ENCODE measurements at regions not wholly inside any gene's neighbourhood (a gene's known extent, or its start where the extent isn't known, plus 50 kb on each side); places are given as distances from the start of the nearest gene placed in this dataset.

GRCh38 chr2:184338771-184339170, 259.6 kb upstream of the ZNF804A start:
- WGBS, result 20% methylated on average over 3 of the region's 3 CpGs
- Histone ChIP-seq H3K4me3 (ENCODE audit: low read length) (no peak overlapping the region), H3K27ac (ENCODE audit: low read length) (no peak overlapping the region), H3K9me3 (ENCODE audit: control insufficient read depth, low read length) (no peaks in the 10 kb centered on the region), H3K27me3 (ENCODE audit: control insufficient read depth, insufficient read depth) (no peaks in the 10 kb centered on the region), H3K4me1 (ENCODE audit: control insufficient read depth, insufficient read depth, low read length) (no peaks in the 10 kb centered on the region)
- ATAC-seq (no peak), DNase-seq (no peak)
- intact Hi-C loops (cut with DNase I), result no loop called here

- Histone ChIP-seq H3K4me3 (ENCODE audit: low read length) (no peak overlapping the region), H3K9me3 (ENCODE audit: control insufficient read depth, low read length) (no peaks in the 10 kb centered on the region), H3K27me3 (ENCODE audit: control insufficient read depth, insufficient read depth) (no peaks in the 10 kb centered on the region), H3K27ac (ENCODE audit: low read length) (no peak overlapping the region), H3K4me1 (ENCODE audit: control insufficient read depth, insufficient read depth, low read length) (no peaks in the 10 kb centered on the region)
- intact Hi-C loops (cut with DNase I), result no loop called here
- no peak for ATAC-seq
- WGBS, result 33% methylated on average over 1 of the region's 1 CpG
- DNase-seq, result no peak
Measured at GRCh38 chr2:184339966-184340365, 258.4 kb upstream of the ZNF804A start.

- ATAC-seq, result no peak
- Histone ChIP-seq H3K9me3 (ENCODE audit: control insufficient read depth, low read length) (no peaks in the 10 kb centered on the region), H3K4me3 (ENCODE audit: low read length) (no peak overlapping the region), H3K27ac (ENCODE audit: low read length) (no peak overlapping the region), H3K27me3 (ENCODE audit: control insufficient read depth, insufficient read depth) (no peaks in the 10 kb centered on the region), H3K4me1 (ENCODE audit: control insufficient read depth, insufficient read depth, low read length) (no peaks in the 10 kb centered on the region)
- no peak for DNase-seq
- intact Hi-C loops (cut with DNase I), result no loop called here
- 75% methylated on average over 2 of the region's 2 CpGs for WGBS
Measured at GRCh38 chr2:184346338-184346862, 251.9 kb upstream of the ZNF804A start.

GRCh38 chr2:184351126-184351525, 247.2 kb upstream of the ZNF804A start:
- H3K27me3 ChIP-seq (ENCODE audit: control insufficient read depth, insufficient read depth), result no peaks in the 10 kb centered on the region

GRCh38 chr2:184357033-184357432, 241.3 kb upstream of the ZNF804A start:
- WGBS, result 34% methylated on average over 3 of the region's 3 CpGs
- Histone ChIP-seq H3K4me3 (ENCODE audit: low read length) (no peak overlapping the region), H3K9me3 (ENCODE audit: control insufficient read depth, low read length) (no peaks in the 10 kb centered on the region), H3K4me1 (ENCODE audit: control insufficient read depth, insufficient read depth, low read length) (no peaks in the 10 kb centered on the region), H3K27me3 (ENCODE audit: control insufficient read depth, insufficient read depth) (no peaks in the 10 kb centered on the region), H3K27ac (ENCODE audit: low read length) (no peak overlapping the region)
- no peak for ATAC-seq
- no peak for DNase-seq
- intact Hi-C loops (cut with DNase I), result no loop called here

More at GRCh38 chr2:184351126-184351525, 247.2 kb upstream of the ZNF804A start:
- Histone ChIP-seq H3K27ac (ENCODE audit: low read length) (no peak overlapping the region), H3K9me3 (ENCODE audit: control insufficient read depth, low read length) (no peaks in the 10 kb centered on the region), H3K4me3 (ENCODE audit: low read length) (no peak overlapping the region), H3K4me1 (ENCODE audit: control insufficient read depth, insufficient read depth, low read length) (no peaks in the 10 kb centered on the region)
- ATAC-seq (no peak), DNase-seq (no peak)
- WGBS, result 60% methylated on average over 1 of the region's 1 CpG
- intact Hi-C loops (cut with DNase I), result no loop called here

GRCh38 chr2:184359379-184359778, 238.9 kb upstream of the ZNF804A start:
- WGBS, result 47% methylated on average over 2 of the region's 2 CpGs
- ATAC-seq (no peak), DNase-seq (no peak)
- H3K27ac ChIP-seq (ENCODE audit: low read length), result no peak overlapping the region
- intact Hi-C loops (cut with DNase I), result no loop called here
- H3K9me3 ChIP-seq (ENCODE audit: control insufficient read depth, low read length), result no peaks in the 10 kb centered on the region
- no peaks in the 10 kb centered on the region for H3K4me1 ChIP-seq (ENCODE audit: control insufficient read depth, insufficient read depth, low read length)
- H3K4me3 ChIP-seq (ENCODE audit: low read length), result no peak overlapping the region
- no peaks in the 10 kb centered on the region for H3K27me3 ChIP-seq (ENCODE audit: control insufficient read depth, insufficient read depth)

- H3K9me3 ChIP-seq (ENCODE audit: control insufficient read depth, low read length), result no peaks in the 10 kb centered on the region
- 61% methylated on average over 5 of the region's 5 CpGs for WGBS
- no peak for ATAC-seq
- peak in 1 of 3 donors; percentile 5 for DNase-seq
- no peak overlapping the region for H3K27ac ChIP-seq (ENCODE audit: low read length)
- intact Hi-C loops (cut with DNase I), result no loop called here
- no peaks in the 10 kb centered on the region for H3K4me1 ChIP-seq (ENCODE audit: control insufficient read depth, insufficient read depth, low read length)
- H3K4me3 ChIP-seq (ENCODE audit: low read length), result no peak overlapping the region
- H3K27me3 ChIP-seq (ENCODE audit: control insufficient read depth, insufficient read depth), result no peaks in the 10 kb centered on the region
Measured at GRCh38 chr2:184363213-184363612, 235.1 kb upstream of the ZNF804A start.

- Histone ChIP-seq H3K9me3 (ENCODE audit: control insufficient read depth, low read length) (no peaks in the 10 kb centered on the region), H3K4me3 (ENCODE audit: low read length) (no peak overlapping the region), H3K27me3 (ENCODE audit: control insufficient read depth, insufficient read depth) (no peaks in the 10 kb centered on the region), H3K27ac (ENCODE audit: low read length) (no peak overlapping the region), H3K4me1 (ENCODE audit: control insufficient read depth, insufficient read depth, low read length) (no peaks in the 10 kb centered on the region)
- DNase-seq (no peak), ATAC-seq (no peak)
- WGBS, result 67% methylated on average over 4 of the region's 4 CpGs
- intact Hi-C loops (cut with DNase I), result no loop called here
Measured at GRCh38 chr2:184367211-184367610, 231.1 kb upstream of the ZNF804A start.

GRCh38 chr2:184369307-184369706, 229.0 kb upstream of the ZNF804A start:
- ATAC-seq (no peak), DNase-seq (no peak)
- Histone ChIP-seq H3K9me3 (ENCODE audit: control insufficient read depth, low read length) (no peaks in the 10 kb centered on the region), H3K27ac (ENCODE audit: low read length) (no peak overlapping the region), H3K4me3 (ENCODE audit: low read length) (no peak overlapping the region), H3K4me1 (ENCODE audit: control insufficient read depth, insufficient read depth, low read length) (no peaks in the 10 kb centered on the region), H3K27me3 (ENCODE audit: control insufficient read depth, insufficient read depth) (no peaks in the 10 kb centered on the region)
- intact Hi-C loops (cut with DNase I), result no loop called here
- 70% methylated on average over 5 of the region's 5 CpGs for WGBS

GRCh38 chr2:184370954-184371353, 227.4 kb upstream of the ZNF804A start:
- H3K4me3 ChIP-seq (ENCODE audit: low read length), result no peak overlapping the region
- intact Hi-C loops (cut with DNase I), result no loop called here
- H3K27ac ChIP-seq (ENCODE audit: low read length), result no peak overlapping the region
- no peaks in the 10 kb centered on the region for H3K4me1 ChIP-seq (ENCODE audit: control insufficient read depth, insufficient read depth, low read length)
- no peaks in the 10 kb centered on the region for H3K9me3 ChIP-seq (ENCODE audit: control insufficient read depth, low read length)
- no peak for DNase-seq
- H3K27me3 ChIP-seq (ENCODE audit: control insufficient read depth, insufficient read depth), result no peaks in the 10 kb centered on the region
- ATAC-seq, result no peak

GRCh38 chr2:184371641-184372040, 226.7 kb upstream of the ZNF804A start:
- H3K27ac ChIP-seq (ENCODE audit: low read length), result no peak overlapping the region
- ATAC-seq, result no peak
- intact Hi-C loops (cut with DNase I), result no loop called here
- H3K27me3 ChIP-seq (ENCODE audit: control insufficient read depth, insufficient read depth), result no peaks in the 10 kb centered on the region
- no peak overlapping the region for H3K4me3 ChIP-seq (ENCODE audit: low read length)
- no peaks in the 10 kb centered on the region for H3K9me3 ChIP-seq (ENCODE audit: control insufficient read depth, low read length)
- 70% methylated on average over 1 of the region's 1 CpG for WGBS
- DNase-seq, result no peak
- H3K4me1 ChIP-seq (ENCODE audit: control insufficient read depth, insufficient read depth, low read length), result no peaks in the 10 kb centered on the region

- Histone ChIP-seq H3K4me1 (ENCODE audit: control insufficient read depth, insufficient read depth, low read length) (no peaks in the 10 kb centered on the region), H3K9me3 (ENCODE audit: control insufficient read depth, low read length) (no peaks in the 10 kb centered on the region), H3K4me3 (ENCODE audit: low read length) (no peak overlapping the region), H3K27me3 (ENCODE audit: control insufficient read depth, insufficient read depth) (no peaks in the 10 kb centered on the region), H3K27ac (ENCODE audit: low read length) (no peak overlapping the region)
- DNase-seq, result no peak
- intact Hi-C loops (cut with DNase I), result no loop called here
- ATAC-seq, result no peak
Measured at GRCh38 chr2:184372484-184372883, 225.8 kb upstream of the ZNF804A start.
